ENCODE measurements at regions not wholly inside any gene's neighbourhood (a gene's known extent, or its start where the extent isn't known, plus 50 kb on each side); places are given as distances from the start of the nearest gene placed in this dataset.
"Not testable (repeated sequence)": the region's sequence is repeated elsewhere in the genome, so short reads cannot be mapped to it uniquely, and the experiment has no call there.

GRCh38 chr6:167735084-167735950 lies 91.4 kb upstream of the AFDN start:
- DNase-seq (ENCODE audit: low spot score): no peak

GRCh38 chr6:167735951-167736288 lies 90.8 kb upstream of the AFDN start:
- DNase-seq (ENCODE audit: low spot score): no peak

- DNase-seq (ENCODE audit: low spot score): no peak
Measured at GRCh38 chr6:167736486-167737204, 90.1 kb upstream of the AFDN start.

- no peak for DNase-seq (ENCODE audit: low spot score)
Measured at GRCh38 chr6:167737205-167737830, 89.4 kb upstream of the AFDN start.

- DNase-seq (ENCODE audit: low spot score): no peak
Measured at GRCh38 chr6:167738386-167738785, 88.3 kb upstream of the AFDN start.

GRCh38 chr6:167739721-167740475 lies 86.8 kb upstream of the AFDN start:
- no peak for DNase-seq (ENCODE audit: low spot score)

- no peak for DNase-seq (ENCODE audit: low spot score)
Measured at GRCh38 chr6:167742719-167743303, 83.9 kb upstream of the AFDN start.

GRCh38 chr6:167744681-167745669 lies 81.7 kb upstream of the AFDN start:
- DNase-seq (ENCODE audit: low spot score): no peak

GRCh38 chr6:167745670-167746389 lies 80.9 kb upstream of the AFDN start:
- no peak for DNase-seq (ENCODE audit: low spot score)

- no peak for DNase-seq (ENCODE audit: low spot score)
Measured at GRCh38 chr6:167746390-167746907, 80.3 kb upstream of the AFDN start.

GRCh38 chr6:167746975-167747374 lies 79.7 kb upstream of the AFDN start:
- no peak for DNase-seq (ENCODE audit: low spot score)

GRCh38 chr6:167747645-167748044 lies 79.1 kb upstream of the AFDN start:
- DNase-seq (ENCODE audit: low spot score): no peak

GRCh38 chr6:167748046-167748445 lies 78.7 kb upstream of the AFDN start:
- DNase-seq (ENCODE audit: low spot score): no peak

- no peak for DNase-seq (ENCODE audit: low spot score)
Measured at GRCh38 chr6:167748458-167749379, 78.0 kb upstream of the AFDN start.

GRCh38 chr6:167750956-167751358 lies 75.8 kb upstream of the AFDN start:
- DNase-seq (ENCODE audit: low spot score): no peak

GRCh38 chr6:167751579-167752115 lies 75.1 kb upstream of the AFDN start:
- DNase-seq (ENCODE audit: low spot score): no peak

GRCh38 chr6:167753281-167753680 lies 73.4 kb upstream of the AFDN start:
- DNase-seq (ENCODE audit: low spot score): not testable (repeated sequence)

GRCh38 chr6:167754691-167755090 lies 72.0 kb upstream of the AFDN start:
- DNase-seq (ENCODE audit: low spot score): no peak

Data from pons (tissue), 1 donor.